NCI-H2196 (cell line): ENCODE measurements at regions not wholly inside any gene's neighbourhood (a gene's known extent, or its start where the extent isn't known, plus 50 kb on each side); places are given as distances from the start of the nearest gene placed in this dataset.

Experiments used
- DNase-seq: peaks from one replicate; lab custom pipeline; 2025; ENCODE audit not compliant: unreplicated experiment; lab: John Stamatoyannopoulos, UW

DNA sequence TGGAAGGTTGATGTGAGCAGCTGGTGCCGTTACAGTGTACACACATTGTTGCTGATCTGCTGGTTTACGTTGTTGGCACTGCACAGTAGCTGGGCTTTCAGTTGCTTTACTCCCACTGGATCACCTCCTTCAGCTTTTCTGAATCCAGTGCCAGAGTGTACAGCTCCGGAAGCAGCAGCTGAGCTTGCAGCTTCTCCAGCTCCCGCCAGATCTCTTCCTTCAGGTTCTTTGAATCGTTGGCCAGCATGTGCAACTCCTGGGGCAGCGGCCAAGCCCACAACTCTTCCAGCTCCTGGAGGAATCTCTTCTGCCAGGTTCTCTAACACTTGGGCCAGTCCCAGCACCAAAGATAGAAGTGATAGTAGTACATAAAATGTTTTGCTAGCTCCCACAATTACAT lies 149.7 kb upstream of the RRP15 start:
- DNase-seq: no peak

DNA sequence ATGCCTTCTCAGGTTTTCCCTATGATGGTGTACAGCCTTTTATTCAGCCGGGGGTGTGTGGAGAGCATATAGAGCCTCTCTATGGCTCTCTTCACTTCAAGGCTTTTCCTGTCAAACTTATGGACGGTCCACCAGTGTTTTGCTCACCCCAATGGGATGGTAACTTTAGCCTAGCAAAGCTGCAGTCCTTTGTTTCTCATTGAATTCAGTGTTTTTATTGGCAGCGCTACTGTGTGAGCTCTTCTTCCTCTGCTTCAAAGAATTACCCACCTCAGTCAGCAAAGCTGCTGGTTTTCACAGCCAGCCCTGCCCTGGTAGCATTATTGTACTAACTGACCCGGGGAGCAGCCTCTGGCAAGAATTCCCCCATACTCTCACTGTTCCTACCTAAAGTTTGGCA lies 145.3 kb upstream of the RRP15 start:
- peak; percentile 39 for DNase-seq

DNA sequence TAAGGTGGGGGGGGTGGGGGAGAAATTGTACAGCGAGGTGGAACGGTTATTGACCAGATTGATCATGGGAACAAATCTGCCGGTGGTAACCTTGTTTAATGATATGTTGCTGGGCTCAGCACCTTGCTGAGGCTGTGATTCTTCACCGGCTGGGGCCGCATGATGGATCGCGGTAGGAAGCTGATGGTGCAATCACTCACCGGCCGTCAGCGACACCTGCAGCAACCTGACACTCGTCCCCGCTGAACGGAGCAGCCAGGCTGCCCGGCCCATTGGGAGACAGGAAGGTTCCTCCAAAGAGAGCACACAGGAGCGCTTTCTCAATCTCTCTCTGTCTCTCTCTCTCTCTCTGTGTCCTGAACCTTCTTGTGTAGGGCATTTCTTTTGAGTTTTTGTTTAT lies 128.5 kb upstream of the RRP15 start:
- DNase-seq: no peak

DNA sequence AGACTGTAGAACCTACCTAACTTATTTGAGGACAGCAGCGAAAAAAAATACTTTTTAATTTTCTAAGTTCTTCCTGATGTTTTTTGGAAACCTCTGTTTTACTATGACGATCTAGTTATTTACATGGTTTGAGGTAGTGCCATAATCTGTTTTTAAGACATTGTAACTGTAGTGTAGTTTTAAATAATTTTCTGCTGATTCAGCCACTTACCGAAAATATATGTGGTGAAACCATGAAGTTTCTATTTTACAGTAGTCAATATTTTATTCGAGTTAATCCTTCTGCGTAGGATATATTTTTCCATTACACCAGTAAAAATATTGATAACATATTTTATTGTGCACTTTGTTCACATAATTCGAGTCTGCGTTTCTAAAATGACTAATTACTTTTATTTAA lies 121.7 kb upstream of the RRP15 start:
- DNase-seq: no peak

DNA sequence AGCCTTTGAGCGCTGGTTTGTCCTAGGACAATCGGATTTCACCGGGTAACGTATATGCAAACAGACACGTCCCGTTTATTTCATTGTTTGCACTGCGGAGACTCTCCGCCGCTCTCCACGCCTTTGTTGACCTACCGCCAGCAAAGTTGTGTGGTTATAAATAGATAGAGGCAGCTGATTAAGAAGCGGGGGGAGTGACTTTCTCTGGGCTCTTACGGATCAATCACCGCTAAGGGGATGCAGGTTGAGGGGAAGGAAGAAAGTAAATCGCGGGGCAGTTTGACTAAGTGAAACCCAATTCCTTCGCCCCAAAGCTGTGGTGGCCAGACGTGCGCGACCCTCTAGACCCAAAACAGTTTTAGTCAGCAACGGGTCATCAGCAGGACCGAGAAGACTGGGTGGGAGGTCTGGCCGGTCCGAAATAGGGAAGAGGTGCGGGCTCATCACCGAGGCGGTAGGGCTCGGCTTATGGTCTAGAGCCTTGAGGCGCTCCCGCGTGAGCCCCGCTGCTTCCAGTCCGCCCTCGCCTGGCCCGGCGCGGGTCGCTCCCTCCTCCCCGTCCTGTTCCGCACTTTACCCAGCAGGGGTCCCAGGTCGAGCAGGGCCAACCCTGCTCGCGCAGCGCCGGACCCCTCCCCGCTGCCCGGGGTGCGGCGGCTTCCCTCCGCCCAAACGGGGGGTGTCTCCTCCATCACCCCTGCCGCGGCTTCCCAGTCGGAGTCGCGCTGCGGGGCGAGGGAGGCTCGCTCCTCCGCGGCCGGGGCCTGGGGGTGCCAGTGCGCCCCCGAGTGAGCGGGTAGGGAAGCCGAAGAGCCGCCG lies 120.8 kb upstream of the RRP15 start:
- peak; percentile 75 for DNase-seq

DNA sequence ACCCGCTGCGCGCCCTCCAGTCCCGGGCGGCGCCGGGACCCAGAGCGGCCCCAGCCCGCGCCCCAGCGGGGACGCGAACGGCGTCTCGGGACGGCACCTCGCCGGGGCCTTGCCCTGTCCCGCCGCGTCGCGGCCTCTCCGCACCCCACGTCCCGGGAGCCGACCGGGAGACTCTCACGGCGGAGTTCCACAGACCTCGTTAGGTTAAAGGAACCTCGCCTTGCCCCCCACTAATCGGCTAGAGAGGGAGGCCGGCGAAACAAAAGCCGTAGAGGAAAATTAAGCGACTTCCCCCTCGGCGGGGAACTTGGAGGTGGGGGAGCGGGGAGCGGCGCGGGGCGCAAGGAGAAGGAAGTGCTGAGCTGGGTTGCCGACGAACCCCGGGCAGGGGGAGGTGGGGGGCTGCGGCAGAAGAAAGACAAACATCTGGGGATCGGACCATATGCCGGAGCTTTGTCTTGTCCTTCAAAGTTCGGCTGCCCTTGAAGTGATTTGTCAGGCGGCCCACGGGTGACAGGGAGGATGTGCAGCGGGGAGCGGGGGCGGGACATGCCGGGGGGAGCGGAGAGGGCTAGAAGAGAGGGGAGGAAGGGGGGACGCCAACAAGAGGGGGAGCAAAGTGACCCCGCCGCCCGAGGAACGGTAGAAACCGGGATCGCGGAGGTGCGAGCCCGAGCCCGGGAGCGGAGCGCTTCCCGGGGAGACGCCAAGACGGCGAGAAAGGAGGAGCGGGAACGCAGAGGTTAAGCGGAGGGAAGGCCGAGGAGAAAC lies 120.0 kb upstream of the RRP15 start:
- DNase-seq: peak; percentile 38

DNA sequence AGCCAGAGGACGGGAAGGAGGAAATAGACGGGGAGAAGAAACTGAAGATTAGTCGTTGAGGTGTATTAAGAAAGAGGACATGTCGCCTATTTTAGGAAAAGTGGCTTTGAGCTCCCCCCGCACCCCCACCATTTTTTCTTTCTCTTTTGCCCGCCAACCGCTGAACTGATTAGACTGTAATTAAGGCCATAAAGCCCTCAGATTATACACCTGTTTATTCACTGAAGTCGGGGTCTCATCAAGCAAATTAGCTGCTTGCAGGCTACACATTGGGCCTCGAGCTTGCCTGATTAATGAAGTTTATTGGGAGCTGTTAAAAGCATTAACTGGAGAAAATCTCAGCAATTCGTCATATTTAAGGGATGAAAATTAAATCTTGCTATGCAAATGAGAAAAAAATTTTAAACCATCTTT lies 119.4 kb upstream of the RRP15 start:
- DNase-seq: peak; percentile 42

DNA sequence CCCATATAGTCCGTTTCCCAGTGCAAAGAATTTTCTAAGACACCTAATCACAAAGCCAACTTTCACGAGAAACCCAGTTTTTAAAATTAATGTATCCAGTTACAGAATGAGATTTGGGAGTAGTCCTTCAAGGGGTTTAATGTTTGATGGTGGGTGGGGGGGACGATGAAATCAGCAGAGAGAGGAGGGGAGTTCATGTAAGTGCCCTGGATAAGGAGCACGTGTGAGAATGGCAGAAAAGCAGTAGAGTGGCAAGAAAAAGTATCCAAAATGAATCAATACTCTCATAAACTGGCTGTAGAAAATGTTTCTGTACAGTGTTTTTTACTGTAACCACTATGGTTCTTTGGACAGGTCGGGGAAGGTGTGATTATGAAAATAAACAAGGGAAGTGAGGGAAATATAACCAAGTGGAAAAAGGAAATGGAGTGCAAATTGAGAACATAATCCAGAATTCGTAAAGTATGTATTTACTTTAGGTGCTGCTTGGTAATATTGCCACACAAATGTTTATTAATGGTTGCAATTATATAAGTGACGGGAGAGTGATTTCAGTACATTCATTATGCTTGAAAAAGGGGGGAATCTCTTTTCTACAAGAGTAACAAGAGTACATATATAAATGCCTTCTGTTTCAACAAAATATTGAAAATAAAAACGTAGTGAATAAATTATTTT lies 118.7 kb upstream of the RRP15 start:
- no peak for DNase-seq

DNA sequence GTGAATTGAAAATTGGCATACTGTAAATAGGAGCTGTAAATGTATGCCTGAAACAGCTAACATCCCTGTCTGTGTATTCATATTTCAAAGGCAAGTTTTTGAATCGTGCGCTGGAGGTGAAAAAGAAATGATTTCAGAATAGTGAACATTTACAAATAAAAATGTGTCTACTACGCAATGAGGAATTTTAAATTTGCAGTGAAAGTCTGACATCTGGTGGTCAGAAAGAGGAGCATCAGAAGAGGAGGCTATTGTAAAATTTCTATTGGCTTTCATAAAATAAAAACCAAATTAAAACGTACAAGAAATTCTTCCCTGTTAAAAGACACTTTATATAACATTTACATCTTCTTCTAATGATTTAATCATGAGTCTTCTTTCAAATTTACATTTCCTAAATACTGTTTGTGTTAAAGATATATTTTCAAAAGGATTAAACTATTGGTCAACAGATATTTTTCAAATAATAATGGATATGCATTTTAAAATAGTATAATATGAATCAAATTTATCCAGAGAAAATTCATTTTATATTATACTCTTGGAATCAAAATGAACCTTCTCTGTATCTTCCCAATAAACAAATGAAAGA lies 113.7 kb upstream of the RRP15 start:
- peak; percentile 68 for DNase-seq

DNA sequence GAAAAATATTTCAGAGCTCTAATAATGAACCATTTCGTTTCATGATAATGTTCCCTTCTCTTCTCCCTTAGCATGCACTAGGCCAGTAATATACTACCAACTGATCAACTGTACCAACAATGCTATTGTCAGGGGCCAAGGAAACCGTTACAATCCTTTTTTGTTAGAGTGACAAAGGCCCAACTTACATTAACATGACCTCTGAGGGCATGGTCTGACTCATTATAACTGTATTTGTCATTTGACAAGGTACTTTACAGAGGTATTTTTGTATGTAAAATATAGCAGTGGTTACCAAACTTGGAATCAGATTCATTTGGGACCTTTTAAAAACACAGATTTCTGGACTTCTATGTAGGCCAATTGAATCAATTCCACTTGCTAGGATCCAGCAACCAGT lies 102.6 kb upstream of the RRP15 start:
- DNase-seq: no peak

DNA sequence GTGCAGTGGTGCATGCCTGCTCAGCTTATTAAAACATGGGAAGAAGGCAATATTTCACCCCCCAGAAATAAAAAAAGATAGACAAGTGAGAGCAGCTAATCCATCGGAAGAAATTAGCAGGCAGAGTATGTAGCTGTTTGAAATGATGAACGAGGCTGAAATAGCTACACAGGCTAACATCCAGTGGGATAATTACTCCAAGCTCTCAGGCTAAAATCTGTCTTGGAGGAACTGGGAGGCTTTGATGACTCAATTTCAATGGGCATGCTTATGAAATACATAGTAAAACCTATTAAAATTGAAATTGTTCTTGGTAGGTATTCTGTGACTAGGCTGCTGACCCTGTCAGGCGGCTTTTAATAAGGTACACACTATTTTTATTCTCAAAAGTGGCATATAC lies 84.1 kb upstream of the RRP15 start:
- no peak for DNase-seq

DNA sequence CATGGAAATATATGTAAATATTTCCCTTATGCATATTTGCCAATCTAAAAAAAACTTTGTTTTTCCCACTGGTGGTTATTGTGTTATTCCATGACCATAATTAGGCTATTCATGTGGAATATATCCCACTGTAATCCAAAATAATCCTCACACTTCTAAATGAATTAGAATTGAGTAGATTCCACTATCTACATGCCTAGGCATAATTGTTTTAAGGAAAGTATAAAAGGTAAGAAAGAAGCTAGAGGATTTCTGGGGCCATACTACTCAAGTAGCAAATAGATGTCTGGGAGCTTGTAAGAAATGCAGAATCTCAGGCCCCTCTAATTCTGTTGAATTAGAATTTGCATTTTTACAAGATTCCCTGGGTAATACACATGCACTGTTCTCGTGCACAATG lies 83.5 kb upstream of the RRP15 start:
- DNase-seq: no peak

DNA sequence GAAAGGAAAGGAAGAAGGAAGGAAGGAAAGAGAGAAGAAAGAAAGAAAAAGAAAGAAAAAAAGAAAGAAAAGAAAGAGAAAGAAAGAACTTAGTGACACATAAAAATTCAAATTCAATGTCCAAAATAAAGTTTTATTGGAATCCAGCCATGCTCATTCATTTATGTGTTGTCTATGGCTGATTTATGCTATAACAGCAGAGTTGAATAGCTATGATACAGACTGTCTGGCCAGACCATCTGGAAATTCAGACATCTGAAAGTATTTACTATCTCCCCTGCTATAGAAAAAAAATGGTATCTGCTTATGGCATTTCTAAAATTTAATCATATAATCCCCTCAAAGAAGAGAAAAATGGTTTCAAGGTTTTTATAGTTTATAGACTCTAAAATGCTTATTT lies 79.4 kb upstream of the RRP15 start:
- no peak for DNase-seq

DNA sequence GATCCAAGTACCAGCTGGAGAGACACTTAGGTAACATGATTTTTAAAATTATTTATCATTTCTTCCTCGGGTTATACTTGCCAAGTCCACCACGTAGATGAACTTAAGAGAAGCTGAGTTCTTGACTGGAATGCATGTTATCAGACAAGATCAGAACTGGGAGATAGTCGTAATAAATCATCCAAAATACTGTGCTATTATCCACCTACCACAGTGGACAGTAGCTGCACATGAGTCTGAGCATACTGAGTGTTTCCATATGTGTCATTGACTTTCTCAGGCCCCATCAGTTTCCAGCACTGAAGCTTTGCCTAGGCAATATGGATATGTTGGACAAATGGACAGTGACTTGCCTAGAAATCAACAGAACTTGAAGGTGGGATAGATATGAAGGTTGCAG lies 77.9 kb upstream of the RRP15 start:
- no peak for DNase-seq

DNA sequence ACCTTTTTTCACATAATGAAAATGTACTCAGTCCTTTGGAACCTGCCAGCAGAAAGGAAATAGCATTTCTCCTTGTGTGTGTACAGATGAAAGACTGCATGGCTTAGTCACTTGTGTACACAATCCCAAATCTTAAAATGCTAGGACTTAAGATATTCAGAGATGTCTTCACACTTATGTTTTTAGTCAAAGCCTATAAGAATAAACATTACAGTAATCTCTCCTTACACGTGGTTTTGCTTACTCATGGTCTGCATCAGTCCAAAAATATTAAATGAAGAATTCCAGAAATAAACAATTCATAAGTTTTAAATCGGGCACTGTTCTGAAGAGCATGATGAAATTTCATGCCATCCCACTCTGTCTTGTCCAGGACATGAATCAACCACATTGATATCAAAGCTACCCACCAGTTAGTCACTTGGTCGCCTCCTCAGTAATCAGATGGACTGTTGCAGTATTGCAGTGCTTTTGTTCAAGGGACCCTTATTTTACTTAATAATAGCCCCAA lies 75.7 kb upstream of the RRP15 start:
- no peak for DNase-seq

DNA sequence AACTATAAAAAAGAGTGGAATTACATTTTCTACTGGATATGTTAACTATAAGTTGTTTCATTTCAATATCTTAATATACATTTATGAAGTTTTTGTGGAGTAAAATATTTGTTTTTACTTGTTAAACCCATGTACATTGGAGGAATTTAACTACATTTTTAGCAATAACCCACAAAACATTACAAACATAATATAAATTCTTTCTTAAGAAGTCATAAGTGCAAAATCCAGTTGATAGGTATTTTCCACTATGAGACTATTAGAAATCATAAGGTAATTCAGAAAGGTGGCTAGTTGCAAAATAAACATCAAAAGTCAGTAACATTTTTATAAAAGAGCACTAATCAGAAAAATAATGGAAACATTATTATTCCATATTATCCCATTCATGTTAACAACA lies 73.9 kb upstream of the RRP15 start:
- no peak for DNase-seq

DNA sequence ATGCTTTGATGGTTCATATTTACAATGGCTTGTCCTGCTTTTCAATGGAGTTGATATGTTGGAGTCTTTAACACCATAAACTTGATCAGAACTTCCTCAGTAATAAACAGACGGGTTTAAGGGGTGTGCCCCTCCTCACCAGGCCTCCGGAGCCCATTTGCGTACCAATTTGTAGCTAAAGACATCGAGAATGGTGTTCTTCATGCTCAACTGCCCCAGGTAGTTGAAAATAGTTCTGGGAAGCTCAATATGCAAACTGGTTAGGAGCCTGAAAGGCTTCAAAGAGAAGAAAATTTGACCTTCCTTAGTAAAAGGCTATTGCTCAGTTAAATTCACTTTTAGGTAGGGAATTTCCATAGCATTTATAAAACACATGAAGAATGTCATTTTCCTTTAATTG lies 68.1 kb upstream of the RRP15 start:
- DNase-seq: no peak

DNA sequence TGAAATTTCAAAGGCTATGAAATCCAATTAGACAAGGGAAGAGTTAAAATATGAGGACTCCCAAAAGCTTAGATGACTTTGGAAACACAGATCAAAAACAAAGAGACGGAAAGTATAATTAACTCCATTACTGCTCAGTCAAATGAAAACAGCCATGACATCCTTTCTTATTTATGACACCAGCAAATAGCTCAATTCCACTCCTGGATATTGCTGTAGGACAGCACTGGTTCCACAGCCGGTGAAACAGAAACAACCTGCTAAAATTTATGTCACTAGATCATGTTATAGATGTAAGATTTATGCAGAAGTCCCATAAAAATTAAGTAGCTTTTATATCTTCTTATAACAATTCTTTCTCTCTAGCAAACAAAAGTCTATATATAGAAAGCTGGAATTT lies 65.6 kb upstream of the RRP15 start:
- no peak for DNase-seq

DNA sequence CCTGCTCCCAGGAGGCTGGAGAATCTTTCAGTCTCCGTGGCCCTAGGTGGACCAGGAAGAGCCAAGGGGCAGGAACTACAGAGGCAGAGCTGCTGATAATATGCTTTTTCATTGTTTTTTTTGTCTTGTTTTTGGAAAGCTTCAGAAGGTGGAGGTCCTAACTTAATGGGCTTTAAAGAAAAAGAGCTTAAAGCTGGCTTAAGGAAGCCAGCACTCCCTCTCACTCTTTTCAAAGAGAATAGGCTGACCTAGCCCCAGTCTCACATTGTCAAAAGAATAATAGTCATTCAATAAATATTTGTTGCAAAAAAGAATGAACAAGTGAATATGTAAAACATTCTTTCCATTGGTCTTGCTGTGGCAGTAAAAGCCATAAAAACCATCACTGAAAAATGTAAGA lies 61.0 kb upstream of the RRP15 start:
- no peak for DNase-seq

DNA sequence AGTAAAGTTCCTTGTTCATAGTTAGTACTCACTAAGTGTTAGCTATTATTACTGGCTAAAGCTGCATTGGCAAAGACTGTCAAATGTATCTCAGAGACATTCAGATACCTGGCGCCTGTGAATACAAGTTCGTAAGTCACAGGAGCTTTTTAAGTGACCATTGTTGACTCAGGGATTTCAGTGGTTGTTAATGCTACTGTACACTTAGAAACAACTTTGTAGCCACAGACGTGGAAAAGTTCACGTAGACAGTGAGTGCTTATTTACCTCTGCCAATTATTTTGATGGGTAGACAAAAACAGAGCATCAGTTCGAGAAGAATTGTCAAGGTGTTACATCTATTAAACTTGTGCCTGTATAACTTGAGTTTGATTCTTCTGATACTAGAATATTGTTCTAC lies 59.1 kb upstream of the RRP15 start:
- no peak for DNase-seq
